ENCODE measurements at regions not wholly inside any gene's neighbourhood (a gene's known extent, or its start where the extent isn't known, plus 50 kb on each side); places are given as distances from the start of the nearest gene placed in this dataset.

DNA sequence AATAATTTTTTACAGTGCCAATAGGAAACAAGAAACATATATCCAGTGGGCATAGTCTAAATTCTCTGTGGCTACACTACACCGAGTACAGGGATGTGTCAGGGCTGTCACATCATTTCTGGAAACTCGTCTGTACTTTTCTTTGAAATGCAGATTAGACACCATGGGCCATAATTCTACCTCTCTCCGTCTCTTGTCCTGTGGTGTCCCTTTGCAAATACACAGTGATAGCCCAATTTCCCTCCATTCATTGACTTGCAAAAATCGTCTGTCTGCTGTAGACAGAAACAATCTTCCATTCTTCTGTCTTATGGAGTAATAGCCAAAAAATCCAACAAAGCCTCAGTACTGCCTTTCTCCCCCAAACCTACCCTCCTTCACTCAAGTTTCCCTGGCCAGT lies 487.1 kb upstream of the ANO3 start:
- TF ChIP-seq, protein P1, sequence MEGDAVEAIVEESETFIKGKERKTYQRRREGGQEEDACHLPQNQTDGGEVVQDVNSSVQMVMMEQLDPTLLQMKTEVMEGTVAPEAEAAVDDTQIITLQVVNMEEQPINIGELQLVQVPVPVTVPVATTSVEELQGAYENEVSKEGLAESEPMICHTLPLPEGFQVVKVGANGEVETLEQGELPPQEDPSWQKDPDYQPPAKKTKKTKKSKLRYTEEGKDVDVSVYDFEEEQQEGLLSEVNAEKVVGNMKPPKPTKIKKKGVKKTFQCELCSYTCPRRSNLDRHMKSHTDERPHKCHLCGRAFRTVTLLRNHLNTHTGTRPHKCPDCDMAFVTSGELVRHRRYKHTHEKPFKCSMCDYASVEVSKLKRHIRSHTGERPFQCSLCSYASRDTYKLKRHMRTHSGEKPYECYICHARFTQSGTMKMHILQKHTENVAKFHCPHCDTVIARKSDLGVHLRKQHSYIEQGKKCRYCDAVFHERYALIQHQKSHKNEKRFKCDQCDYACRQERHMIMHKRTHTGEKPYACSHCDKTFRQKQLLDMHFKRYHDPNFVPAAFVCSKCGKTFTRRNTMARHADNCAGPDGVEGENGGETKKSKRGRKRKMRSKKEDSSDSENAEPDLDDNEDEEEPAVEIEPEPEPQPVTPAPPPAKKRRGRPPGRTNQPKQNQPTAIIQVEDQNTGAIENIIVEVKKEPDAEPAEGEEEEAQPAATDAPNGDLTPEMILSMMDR (IDR thresholded peaks at IDR 0.05; ENCODE audit: insufficient read depth, low read length), result no peak
- TF ChIP-seq POLR2AphosphoS5 (IDR thresholded peaks at IDR 0.05; ENCODE audit: low read depth), result no peak
